Putamen (tissue), 1 donor: ENCODE measurements at regions not wholly inside any gene's neighbourhood (a gene's known extent, or its start where the extent isn't known, plus 50 kb on each side); places are given as distances from the start of the nearest gene placed in this dataset.
"Not testable (repeated sequence)": the region's sequence is repeated elsewhere in the genome, so short reads cannot be mapped to it uniquely, and the experiment has no call there.

Experiments
- DNase-seq: peaks from one replicate; pipeline ENCODE4 v3.0.0-alpha.2; 2016; ENCODE audit warnings: low spot score

- DNase-seq, result no peak
Observed at GRCh38 chr1:118459871-118460270, 274.8 kb upstream of the SPAG17 start.

GRCh38 chr1:118453856-118454255 lies 268.8 kb upstream of the SPAG17 start:
- DNase-seq, result not testable (repeated sequence)

DNA sequence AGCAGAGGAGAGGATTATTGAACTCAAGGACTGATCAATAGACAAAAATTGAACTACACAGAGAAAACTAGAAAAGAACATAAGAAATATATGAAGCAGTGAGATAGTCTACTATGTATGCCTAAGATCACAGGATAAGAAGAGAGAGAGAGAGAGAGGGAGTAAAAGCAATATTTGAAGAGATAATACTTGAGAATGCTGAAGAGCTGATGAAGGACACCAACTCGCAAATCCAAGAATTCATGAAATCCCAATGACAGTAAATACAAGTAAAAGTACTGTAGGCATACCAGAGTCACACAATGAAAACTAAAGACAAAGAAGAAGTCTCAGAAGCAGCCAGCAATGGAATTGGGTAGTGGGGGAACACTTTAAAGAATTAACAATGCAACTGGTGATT lies 260.1 kb upstream of the SPAG17 start:
- no peak for DNase-seq

- no peak for DNase-seq
Observed at GRCh38 chr1:118442214-118442613, 257.2 kb upstream of the SPAG17 start.

DNA sequence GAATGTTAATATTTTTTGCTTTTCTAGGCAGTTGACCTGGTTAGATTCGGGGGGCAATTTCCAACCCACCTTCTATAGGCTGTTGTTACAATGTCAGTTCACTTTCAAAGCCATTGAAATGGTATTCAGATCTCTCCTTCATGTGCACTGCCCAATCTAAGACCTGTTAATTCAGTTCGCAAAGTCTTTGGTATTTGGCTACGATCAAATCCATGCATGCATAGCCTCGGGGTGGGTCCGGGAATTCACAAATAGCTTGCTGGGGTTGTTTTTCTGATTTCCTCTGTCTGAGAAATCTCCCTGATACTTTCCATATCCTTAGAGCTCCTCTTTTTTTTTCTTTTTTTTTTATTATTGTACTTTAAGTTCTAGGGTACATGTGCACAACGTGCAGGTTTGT lies 252.6 kb upstream of the SPAG17 start:
- no peak for DNase-seq

GRCh38 chr1:118429856-118430255 lies 244.8 kb upstream of the SPAG17 start:
- no peak for DNase-seq

DNA sequence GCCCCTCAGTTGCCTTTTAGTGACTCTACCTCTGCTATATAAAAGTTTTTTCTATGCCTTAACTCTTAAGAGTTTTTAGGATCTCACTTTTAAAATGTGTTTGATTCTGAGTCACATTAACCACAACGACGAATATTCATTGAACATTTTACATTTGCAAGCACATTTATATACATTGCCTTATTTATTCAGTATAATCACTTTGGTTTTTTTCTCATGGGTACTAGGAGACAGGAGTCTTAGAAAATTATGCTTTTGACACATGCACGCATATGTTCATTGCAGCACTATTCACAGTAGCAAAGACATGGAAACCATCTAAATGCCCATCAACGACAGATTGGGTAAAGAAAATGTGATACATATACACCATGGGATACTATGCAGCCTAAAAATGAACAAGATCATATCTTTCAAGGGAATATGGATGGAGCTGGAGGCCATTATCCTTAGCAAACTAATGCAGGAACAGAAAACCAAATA lies 236.9 kb upstream of the SPAG17 start:
- DNase-seq, result no peak

DNA sequence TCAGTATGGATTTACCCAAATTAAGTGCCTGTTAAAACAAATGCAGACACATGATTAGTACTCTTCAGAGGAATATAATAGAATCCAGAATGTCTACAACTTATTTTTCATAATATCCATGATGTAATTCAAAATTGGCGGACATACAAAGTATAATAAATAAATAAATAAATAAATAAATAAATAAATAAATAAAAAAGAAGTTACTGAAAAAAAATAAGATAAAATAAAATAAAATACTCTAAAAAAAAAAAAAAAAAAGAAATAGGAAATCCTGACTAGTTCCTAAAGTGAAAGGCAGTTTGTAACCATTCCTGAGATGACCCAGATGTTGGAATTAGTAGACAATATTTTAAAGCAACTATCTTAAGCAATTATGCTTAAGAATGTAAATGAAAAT lies 219.0 kb upstream of the SPAG17 start:
- no peak for DNase-seq

- no peak for DNase-seq
Observed at GRCh38 chr1:118397496-118397859, 212.4 kb upstream of the SPAG17 start.

- no peak for DNase-seq
Observed at GRCh38 chr1:118396829-118397495, 211.9 kb upstream of the SPAG17 start.

- no peak for DNase-seq
Observed at GRCh38 chr1:118396279-118396678, 211.3 kb upstream of the SPAG17 start.

GRCh38 chr1:118395430-118395991 lies 210.5 kb upstream of the SPAG17 start:
- no peak for DNase-seq

DNA sequence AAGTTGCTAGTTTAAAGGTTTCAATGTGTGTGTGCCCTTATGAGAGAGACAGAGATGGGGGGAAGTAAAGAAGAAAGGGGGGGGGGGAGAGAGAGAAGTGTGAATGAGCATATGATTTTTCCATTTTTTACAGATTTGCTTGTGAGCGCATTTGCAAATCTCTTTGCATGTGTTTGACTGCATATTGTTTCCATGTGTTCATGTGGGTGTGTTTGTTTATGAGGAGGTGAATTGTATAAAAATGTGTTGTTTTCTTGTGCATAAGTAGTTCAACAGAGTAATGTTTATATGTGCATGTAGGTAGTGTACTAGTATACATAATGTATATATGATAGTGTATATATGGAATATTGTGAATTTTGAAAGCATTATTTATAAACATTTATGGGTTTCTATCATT lies 205.9 kb upstream of the SPAG17 start:
- no peak for DNase-seq

DNA sequence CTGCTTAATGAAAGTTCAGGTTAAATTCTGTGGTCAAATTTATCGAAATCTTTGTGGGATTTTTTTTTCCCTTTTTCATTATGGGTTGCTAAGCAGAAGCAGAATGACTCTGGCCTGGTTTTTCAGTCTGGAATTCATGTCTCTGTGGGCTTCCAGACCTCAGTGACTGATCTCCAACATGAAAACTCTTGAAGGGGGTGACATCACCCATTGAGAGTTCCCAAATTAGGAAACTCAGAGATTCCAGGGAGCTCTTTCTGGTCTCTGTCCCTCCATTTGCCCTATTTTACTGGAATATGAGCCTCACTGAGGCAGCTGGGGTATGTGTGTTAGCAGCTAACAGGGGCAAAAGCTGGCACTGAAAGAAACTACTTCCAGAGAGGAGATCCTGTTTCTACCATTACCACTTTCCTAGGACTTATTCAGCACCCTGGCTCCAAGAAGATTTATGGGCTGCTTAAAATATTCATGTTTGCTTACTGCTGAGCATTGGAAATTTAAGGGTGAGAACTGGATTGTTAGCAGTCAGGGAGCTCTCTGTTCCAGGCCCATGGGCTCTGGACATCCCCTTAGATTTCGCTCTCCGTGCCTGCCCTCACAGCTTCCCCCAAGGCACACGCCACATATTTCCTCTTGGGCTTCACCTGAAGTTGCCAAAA lies 203.4 kb upstream of the SPAG17 start:
- no peak for DNase-seq

DNA sequence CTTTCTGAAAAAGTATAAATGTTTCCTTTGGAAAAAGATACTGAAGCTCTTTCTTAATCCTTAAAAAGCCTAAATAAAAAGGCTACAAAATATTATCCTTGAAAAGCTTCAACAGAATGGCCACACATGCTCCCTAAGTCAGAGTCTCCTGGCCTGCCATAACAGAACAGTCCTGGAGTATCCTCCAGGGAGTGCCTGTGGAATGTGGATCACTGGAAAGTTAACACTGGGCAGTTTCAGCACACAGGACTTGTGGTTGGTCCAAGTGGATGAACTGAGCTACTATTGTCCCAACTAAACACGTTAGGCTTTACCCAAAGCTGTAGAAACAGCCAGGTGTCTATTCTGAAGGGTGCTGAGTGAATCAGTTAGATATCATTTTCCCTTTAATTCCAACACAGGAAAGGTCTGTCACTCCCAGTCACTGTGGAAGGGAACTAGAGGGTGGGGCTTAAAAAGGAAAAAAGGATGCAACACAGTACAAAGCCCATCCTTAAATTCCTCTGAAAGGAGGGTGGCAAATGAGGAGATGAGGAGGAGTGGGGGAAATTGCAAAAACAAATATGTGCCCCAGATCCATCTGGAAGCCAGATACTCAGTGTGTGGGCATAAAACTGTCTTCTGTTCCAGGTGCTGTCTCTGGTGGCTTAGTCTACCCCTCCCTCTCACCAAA lies 196.3 kb upstream of the SPAG17 start:
- no peak for DNase-seq

DNA sequence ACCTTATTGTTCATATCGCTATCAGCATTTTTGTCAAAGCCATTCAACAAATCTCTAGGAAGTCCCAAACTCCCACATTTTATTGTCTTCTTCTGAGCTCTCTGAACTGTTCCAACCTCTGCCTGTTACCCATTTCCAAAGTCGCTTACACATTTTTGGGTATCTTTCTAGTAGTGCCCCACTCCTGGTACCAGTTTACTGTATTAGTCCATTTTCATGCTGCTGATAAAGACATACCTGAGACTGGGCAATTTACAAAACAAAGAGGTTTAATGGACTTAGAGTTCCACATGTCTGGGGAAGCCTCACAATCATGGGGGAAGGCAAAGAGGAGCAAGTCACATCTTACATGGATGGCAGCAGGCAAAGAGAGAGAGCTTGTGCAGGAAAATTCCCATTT lies 192.2 kb upstream of the SPAG17 start:
- not testable (repeated sequence) for DNase-seq

DNA sequence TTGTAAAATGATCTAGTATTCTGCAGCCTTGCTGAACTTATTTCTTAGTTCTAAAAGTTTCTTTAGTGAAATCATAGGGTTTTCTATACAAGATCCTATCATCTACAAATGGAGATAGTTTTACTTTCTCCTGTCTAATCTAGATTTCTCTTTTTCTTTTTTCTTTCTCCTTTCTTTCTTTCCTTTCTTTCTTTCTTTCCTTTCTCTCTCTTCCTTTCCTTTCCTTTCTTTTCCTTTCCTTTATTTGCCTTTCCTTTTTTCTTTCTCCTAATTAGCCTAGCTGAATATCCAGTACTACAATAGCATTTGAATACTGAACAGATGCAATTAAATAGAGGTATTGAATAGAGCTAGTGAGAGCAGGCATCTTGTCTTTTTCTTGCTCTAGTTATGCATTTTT lies 186.6 kb upstream of the SPAG17 start:
- no peak for DNase-seq

DNA sequence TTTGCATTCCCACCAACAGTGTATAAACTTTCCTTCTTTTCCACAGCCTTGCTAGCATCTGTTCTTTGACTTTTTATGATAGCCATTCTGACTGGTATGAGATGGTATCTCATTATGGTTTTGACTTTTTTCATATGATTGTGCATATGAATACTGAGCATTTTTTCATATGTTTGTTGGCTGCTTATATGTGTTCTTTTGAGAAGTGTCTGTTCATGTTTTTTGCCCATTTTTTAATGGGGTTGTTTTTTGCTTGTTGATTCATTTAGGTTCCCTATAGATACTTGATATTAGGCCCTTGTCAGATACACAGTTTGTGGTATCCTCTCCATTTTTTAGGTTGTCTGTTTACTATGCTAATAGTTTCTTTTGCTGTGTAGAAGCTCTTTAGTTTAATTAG lies 185.8 kb upstream of the SPAG17 start:
- DNase-seq, result no peak

- no peak for DNase-seq
Observed at GRCh38 chr1:118366286-118366685, 181.3 kb upstream of the SPAG17 start.

- DNase-seq, result no peak
Observed at GRCh38 chr1:118364882-118365281, 179.9 kb upstream of the SPAG17 start.

DNA sequence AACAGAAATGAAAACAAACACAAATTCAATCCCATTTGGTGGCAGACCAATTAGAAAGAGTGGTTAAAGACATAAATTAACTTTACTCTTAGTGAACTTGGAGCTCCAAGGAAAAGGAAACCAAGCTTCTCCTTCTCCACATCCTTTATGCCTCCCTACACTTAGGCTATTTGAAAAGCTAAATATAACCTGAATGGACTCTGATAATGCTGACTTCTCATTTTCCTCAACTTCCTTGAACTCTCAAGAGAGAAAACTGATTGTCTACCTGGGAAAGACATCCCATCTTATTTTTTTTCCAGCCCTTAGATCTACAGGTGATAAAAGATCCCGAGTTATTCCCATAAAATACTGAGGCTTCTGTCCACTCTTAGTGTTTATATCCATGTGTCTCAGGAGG lies 178.4 kb upstream of the SPAG17 start:
- DNase-seq, result no peak

DNA sequence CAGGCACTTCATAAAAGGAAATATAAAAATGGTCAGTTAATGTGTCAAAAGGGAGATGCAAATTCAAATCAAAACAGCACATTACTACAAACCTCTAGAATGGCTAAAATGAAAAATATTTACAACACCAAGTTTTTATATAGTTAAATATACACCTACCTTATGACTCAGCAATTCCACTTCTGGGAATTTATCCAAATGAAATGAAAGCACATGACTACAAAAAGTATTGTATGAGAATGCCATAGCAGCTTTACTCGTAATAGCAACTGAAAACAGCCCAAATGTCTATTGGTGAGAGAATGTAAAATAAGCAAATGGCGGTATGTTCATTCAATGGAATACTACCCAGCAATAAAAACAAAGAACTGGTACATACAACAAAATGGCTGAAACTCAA lies 175.8 kb upstream of the SPAG17 start:
- no peak for DNase-seq

DNA sequence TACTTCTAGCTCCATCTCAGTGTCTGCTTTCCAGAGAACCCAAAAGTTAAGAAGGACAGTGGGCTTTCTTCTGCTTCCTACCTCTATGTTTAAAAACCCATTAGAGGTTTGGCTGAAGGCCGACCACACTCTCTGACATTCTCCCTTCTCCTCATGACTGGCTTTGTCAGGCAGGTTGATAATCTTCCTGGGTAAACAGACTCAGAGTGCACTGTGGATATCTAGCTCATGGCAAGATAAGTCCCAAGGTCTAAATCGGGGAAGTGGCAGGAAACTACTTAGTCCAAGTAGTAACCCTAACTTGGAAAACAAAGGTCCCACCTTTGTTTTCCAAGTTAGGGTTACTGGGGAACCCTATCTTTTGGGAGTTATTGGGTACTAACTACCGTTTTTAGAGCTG lies 161.9 kb upstream of the SPAG17 start:
- no peak for DNase-seq
